Ovary (tissue), 3 donors: ENCODE measurements at regions not wholly inside any gene's neighbourhood (a gene's known extent, or its start where the extent isn't known, plus 50 kb on each side); places are given as distances from the start of the nearest gene placed in this dataset.

Experiments
- CTCF ChIP-seq, 3 donors: fragments of 450-650 bp in 2 of 3; fragments of 200-600 bp in 1 of 3; IDR thresholded peaks; one replicate each; pipeline versions ENCODE4 v1.5.1 to v1.8.0; 2016 to 2022; ENCODE audit warnings: antibody characterized with exemption in 3 of 3, mild to moderate bottlenecking in 1 of 3
- EP300 ChIP-seq: sonication (generic); formaldehyde crosslinking; IDR thresholded peaks from one replicate; pipeline ENCODE4 v1.6.1; 2017; ENCODE audit warnings: antibody characterized with exemption
- POLR2A ChIP-seq: fragments of 450-650 bp; IDR thresholded peaks from one replicate; pipeline ENCODE4 v1.6.1; 2017; ENCODE audit warnings: antibody characterized with exemption, mild to moderate bottlenecking, moderate library complexity
- donor health status: DM: no; HTN: no; CAD: no.

GRCh38 chr3:69591164-69591736 is 148.0 kb upstream of the MITF start:
- TF ChIP-seq CTCF (IDR thresholded peaks at IDR 0.05) (no peak), POLR2A (no peak), EP300 (no peak)
